ENCODE measurements at regions not wholly inside any gene's neighbourhood (a gene's known extent, or its start where the extent isn't known, plus 50 kb on each side); places are given as distances from the start of the nearest gene placed in this dataset.

GRCh38 chr15:97645758-97646157 lies 314.7 kb upstream of the ARRDC4 start:
- no peaks in the 10 kb centered on the region for H3K36me3 ChIP-seq (ENCODE audit: control insufficient read depth, insufficient read depth, low read length)
- no peak overlapping the region for H3K4me3 ChIP-seq (replicated peaks; ENCODE audit: low read depth, low read length)
- H3K27me3 ChIP-seq (replicated peaks; ENCODE audit: control insufficient read depth, insufficient read depth, low read length) = no peaks in the 10 kb centered on the region
- no peak for DNase-seq (ENCODE audit: extremely low read depth, insufficient read length)
- TF ChIP-seq, protein P1, sequence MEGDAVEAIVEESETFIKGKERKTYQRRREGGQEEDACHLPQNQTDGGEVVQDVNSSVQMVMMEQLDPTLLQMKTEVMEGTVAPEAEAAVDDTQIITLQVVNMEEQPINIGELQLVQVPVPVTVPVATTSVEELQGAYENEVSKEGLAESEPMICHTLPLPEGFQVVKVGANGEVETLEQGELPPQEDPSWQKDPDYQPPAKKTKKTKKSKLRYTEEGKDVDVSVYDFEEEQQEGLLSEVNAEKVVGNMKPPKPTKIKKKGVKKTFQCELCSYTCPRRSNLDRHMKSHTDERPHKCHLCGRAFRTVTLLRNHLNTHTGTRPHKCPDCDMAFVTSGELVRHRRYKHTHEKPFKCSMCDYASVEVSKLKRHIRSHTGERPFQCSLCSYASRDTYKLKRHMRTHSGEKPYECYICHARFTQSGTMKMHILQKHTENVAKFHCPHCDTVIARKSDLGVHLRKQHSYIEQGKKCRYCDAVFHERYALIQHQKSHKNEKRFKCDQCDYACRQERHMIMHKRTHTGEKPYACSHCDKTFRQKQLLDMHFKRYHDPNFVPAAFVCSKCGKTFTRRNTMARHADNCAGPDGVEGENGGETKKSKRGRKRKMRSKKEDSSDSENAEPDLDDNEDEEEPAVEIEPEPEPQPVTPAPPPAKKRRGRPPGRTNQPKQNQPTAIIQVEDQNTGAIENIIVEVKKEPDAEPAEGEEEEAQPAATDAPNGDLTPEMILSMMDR (IDR thresholded peaks at IDR 0.05; ENCODE audit: insufficient read depth, low read length, poor library complexity, severe bottlenecking) = no peak

DNA sequence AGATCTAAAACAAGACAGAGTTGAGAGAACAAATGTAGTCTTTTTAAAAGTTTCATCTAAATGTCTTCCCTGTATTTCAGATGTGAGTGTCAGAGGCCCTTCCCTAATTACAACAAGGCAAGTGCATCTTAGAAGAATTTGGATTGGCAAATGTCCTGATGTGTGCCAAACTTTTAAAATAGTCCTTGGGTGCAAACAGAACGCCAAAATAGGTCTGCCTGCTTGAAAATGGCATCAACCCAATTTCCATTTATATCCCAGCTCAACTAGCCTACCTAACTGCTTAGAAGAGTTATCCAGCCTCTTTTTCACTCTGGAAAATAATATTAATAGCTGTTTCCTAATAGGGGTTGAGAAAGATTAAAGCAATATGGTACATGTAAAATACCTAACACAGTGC lies 311.8 kb upstream of the ARRDC4 start:
- Histone ChIP-seq H3K36me3 (ENCODE audit: control insufficient read depth, insufficient read depth, low read length) (no peaks in the 10 kb centered on the region), H3K27me3 (replicated peaks; ENCODE audit: control insufficient read depth, insufficient read depth, low read length) (no peaks in the 10 kb centered on the region), H3K4me3 (replicated peaks; ENCODE audit: low read depth, low read length) (no peak overlapping the region)
- TF ChIP-seq, protein P1 (IDR thresholded peaks at IDR 0.05; ENCODE audit: insufficient read depth, low read length, poor library complexity, severe bottlenecking) = no peak
- no peak for DNase-seq (ENCODE audit: extremely low read depth, insufficient read length)

DNA sequence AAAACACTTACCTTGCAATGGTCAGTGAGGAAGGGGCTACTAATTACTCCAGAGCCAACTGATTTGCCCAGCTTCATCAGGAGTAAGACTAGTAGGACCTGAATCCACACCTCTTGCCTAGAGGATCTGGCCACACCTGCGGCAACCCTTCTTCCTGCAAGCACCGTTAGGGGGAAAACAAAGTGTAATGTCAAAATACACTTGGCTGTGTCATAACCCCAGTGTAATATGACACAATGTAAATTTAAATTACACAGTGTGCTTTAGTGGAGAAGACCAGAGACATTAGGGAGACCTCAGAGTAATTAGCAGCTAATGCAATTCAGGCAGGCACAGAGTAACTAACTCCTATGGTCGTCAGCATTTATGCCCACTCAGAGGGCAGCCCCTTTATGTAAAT lies 308.5 kb upstream of the ARRDC4 start:
- H3K36me3 ChIP-seq (ENCODE audit: control insufficient read depth, insufficient read depth, low read length) = no peaks in the 10 kb centered on the region
- H3K27me3 ChIP-seq (replicated peaks; ENCODE audit: control insufficient read depth, insufficient read depth, low read length) = no peaks in the 10 kb centered on the region
- no peak for DNase-seq (ENCODE audit: extremely low read depth, insufficient read length)
- no peak overlapping the region for H3K4me3 ChIP-seq (replicated peaks; ENCODE audit: low read depth, low read length)
- TF ChIP-seq, protein P1 (IDR thresholded peaks at IDR 0.05; ENCODE audit: insufficient read depth, low read length, poor library complexity, severe bottlenecking) = no peak

DNA sequence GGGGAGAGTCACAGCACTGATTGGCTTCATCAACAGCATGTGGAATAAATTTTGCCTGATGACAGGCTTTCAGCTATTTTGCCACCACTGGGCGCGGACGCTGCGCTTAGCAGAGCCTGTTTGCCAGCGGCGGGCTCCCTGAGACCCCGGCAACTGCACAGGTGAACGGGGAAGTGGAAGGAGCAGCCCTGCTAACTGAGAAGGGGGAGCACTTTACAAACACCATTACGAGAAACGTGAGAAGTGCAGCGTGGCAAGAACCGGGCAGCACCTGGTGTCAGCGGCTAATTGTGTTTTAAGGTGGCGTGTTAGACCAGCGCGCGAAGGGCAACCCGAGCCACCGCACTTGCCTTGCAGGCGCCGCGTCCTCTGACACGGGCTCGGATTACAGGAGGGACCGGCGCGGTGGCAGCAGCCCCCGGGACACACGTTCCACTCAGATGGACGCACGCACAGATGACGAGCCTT lies 307.8 kb upstream of the ARRDC4 start:
- no peak overlapping the region for H3K4me3 ChIP-seq (replicated peaks; ENCODE audit: low read depth, low read length)
- DNase-seq (ENCODE audit: extremely low read depth, insufficient read length) = no peak
- TF ChIP-seq, protein P1 (IDR thresholded peaks at IDR 0.05; ENCODE audit: insufficient read depth, low read length, poor library complexity, severe bottlenecking) = no peak
- H3K27me3 ChIP-seq (replicated peaks; ENCODE audit: control insufficient read depth, insufficient read depth, low read length) = no peaks in the 10 kb centered on the region
- no peaks in the 10 kb centered on the region for H3K36me3 ChIP-seq (ENCODE audit: control insufficient read depth, insufficient read depth, low read length)

DNA sequence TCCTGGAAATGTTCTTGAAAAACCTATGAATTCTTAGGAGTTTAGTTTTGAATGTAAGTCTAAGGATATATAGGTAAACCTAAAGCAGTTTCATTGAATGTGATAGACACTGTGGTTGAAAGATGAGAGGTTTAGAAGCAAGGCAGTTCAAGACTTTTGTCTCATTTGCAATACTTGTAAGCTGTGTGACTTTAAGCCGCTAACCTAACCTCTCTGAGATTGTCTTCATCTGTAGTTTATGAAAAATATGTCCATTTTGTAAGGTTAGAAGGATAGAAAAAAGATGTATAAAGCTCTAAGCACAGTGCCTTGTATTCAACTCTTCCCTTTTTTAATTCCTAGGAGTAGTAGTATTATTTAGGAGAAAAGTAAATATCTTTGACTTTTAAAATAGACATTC lies 306.6 kb upstream of the ARRDC4 start:
- H3K27me3 ChIP-seq (replicated peaks; ENCODE audit: control insufficient read depth, insufficient read depth, low read length) = no peaks in the 10 kb centered on the region
- no peak overlapping the region for H3K4me3 ChIP-seq (replicated peaks; ENCODE audit: low read depth, low read length)
- no peak for DNase-seq (ENCODE audit: extremely low read depth, insufficient read length)
- no peaks in the 10 kb centered on the region for H3K36me3 ChIP-seq (ENCODE audit: control insufficient read depth, insufficient read depth, low read length)
- TF ChIP-seq, protein P1 (IDR thresholded peaks at IDR 0.05; ENCODE audit: insufficient read depth, low read length, poor library complexity, severe bottlenecking) = no peak

DNA sequence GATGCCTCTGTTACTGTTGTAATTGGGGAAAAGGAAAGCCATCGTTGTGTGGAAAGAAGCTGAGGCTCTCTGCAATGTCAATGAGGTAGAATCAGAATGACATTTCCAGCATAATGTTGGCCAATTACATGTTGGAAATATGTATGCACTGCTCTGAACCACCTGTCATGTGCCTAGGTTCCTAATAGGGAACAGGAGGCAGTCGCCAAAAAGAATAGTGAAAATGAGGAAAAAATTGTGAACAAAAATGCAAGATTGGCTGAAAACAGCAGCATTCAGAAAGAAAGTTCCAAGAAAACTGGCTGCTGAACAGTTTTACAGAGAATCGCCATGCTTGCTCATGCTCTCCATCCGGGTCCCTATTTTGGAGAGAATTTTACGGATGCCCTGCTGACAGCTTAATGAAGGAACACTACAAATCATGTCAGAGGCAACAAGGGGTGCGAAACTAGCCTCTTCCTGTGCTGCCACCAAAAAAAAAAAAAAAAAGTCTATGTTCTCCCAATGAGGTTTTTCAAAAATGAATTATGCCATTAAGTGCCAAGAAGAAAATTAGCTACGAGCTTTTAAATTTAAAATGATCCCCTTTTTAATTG lies 305.9 kb upstream of the ARRDC4 start:
- H3K4me3 ChIP-seq (replicated peaks; ENCODE audit: low read depth, low read length) = no peak overlapping the region
- TF ChIP-seq, protein P1 (IDR thresholded peaks at IDR 0.05; ENCODE audit: insufficient read depth, low read length, poor library complexity, severe bottlenecking) = no peak
- no peak for DNase-seq (ENCODE audit: extremely low read depth, insufficient read length)

More for the DNA sequence above, 305.9 kb upstream of the ARRDC4 start:
- H3K27me3 ChIP-seq (replicated peaks; ENCODE audit: control insufficient read depth, insufficient read depth, low read length) = no peaks in the 10 kb centered on the region
- H3K36me3 ChIP-seq (ENCODE audit: control insufficient read depth, insufficient read depth, low read length) = no peaks in the 10 kb centered on the region

Data from GM06990 (cell line).